DND-41 (cell line): ENCODE measurements at regions not wholly inside any gene's neighbourhood (a gene's known extent, or its start where the extent isn't known, plus 50 kb on each side); places are given as distances from the start of the nearest gene placed in this dataset.

ENCODE experiments used
- EZH2 ChIP-seq: IDR thresholded peaks from 3 replicates; pipeline ENCODE4 v1.6.1; 2012; ENCODE audit warnings: borderline replicate concordance, low read depth, mild to moderate bottlenecking, moderate library complexity, low read length, inconsistent platforms; ENCODE audit not compliant: severe bottlenecking
- TF ChIP-seq, protein P1 (sequence below): IDR thresholded peaks from 2 replicates; pipeline ENCODE4 v1.5.1; 2012; ENCODE audit warnings: borderline replicate concordance, low read length, moderate library complexity, mild to moderate bottlenecking; ENCODE audit not compliant: poor library complexity, severe bottlenecking; ENCODE audit errors: extremely low read depth

DNA sequence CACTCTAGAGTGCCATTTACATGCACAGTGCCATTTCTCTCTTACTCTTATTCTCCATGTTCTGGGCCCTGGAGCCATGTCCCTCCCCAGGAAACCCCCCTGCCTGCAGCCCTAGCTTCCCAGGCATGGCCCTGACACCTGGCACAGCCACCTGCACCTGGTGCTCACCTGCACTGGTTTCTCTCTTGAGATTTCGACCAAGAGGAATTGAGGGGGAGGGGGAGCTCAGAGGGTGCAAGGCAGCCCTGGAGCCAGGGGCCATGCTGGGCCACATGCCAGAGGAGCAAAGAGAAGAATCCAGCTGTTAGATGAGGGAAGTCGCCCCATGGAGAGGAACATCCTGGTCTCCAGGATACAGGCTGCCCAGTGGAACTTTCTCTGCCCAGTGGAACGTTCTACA, 65.0 kb upstream of the RAPGEF1 start:
- TF ChIP-seq, protein P1, sequence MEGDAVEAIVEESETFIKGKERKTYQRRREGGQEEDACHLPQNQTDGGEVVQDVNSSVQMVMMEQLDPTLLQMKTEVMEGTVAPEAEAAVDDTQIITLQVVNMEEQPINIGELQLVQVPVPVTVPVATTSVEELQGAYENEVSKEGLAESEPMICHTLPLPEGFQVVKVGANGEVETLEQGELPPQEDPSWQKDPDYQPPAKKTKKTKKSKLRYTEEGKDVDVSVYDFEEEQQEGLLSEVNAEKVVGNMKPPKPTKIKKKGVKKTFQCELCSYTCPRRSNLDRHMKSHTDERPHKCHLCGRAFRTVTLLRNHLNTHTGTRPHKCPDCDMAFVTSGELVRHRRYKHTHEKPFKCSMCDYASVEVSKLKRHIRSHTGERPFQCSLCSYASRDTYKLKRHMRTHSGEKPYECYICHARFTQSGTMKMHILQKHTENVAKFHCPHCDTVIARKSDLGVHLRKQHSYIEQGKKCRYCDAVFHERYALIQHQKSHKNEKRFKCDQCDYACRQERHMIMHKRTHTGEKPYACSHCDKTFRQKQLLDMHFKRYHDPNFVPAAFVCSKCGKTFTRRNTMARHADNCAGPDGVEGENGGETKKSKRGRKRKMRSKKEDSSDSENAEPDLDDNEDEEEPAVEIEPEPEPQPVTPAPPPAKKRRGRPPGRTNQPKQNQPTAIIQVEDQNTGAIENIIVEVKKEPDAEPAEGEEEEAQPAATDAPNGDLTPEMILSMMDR, result no peak
- TF ChIP-seq EZH2, result no peak
